GM12878 (cell line): ENCODE measurements at regions not wholly inside any gene's neighbourhood (a gene's known extent, or its start where the extent isn't known, plus 50 kb on each side); places are given as distances from the start of the nearest gene placed in this dataset.

Experiments
- ATAC-seq: fragments of 200-7000 bp; cut with Tn5 transposase; 3 replicates; pipeline ENCODE4 v1.9.1; 2020; ENCODE audit warnings: mild to moderate bottlenecking, moderate library complexity
- BruUV-seq: library from RNA; stranded (reverse); fragments of 400-500 nt; replicated peaks from 2 replicates; lab custom pipeline; 2021; lab: Mats Ljungman, UMichigan
- CTCF ChIA-PET: fragments of 300-600 bp; sonication (Branson Sonifier 250); formaldehyde crosslinking; extraction: SDS; loops from one replicate; lab custom pipeline; 2021; ENCODE audit warnings: inconsistent platforms; lab: Yijun Ruan, JAX
- POLR2A ChIA-PET: fragments of 350-600 bp; formaldehyde crosslinking; extraction: SDS; loops from one replicate; lab custom pipeline; 2021; ENCODE audit warnings: inconsistent platforms; lab: Charles Lee
- RAD21 ChIA-PET: fragments of 300-600 bp; sonication (Branson Sonifier 250); formaldehyde crosslinking; loops from one replicate; lab custom pipeline; 2023; ENCODE audit warnings: antibody characterized with exemption; ENCODE audit not compliant: unreplicated experiment; lab: Charles Lee
- SMC1A ChIA-PET: fragments of 300-600 bp; sonication (Branson Sonifier 250); formaldehyde crosslinking; loops from one replicate; lab custom pipeline; 2023; ENCODE audit not compliant: unreplicated experiment, uncharacterized antibody; lab: Charles Lee
- DNase-seq: peaks from one replicate; pipeline ENCODE4 v3.0.0-alpha.2; 2011; ENCODE audit warnings: low read depth, low spot score
- FAIRE-seq: peaks from 3 replicates; lab custom pipeline; 2011; peaks lifted over from hg19 to GRCh38; lab: Jason Lieb, UNC
- H2AFZ ChIP-seq: 2 replicates; pipeline ENCODE4 v1.6.0; 2011; ENCODE audit warnings: low read depth, low read length, control low read depth; ENCODE audit not compliant: control insufficient read depth
- H3K27ac ChIP-seq: 2 replicates; pipeline ENCODE4 v1.5.1; 2011; ENCODE audit warnings: control low read depth; ENCODE audit not compliant: control insufficient read depth, insufficient read depth
- H3K27me3 ChIP-seq, 2 experiments: replicated peaks in 1 of 2; 2 replicates each; pipeline versions ENCODE4 v1.6.0 to v1.6.1; 2011; ENCODE audit warnings: low read length in 1 of 2; ENCODE audit not compliant: control insufficient read depth in 2 of 2, insufficient read depth in 2 of 2
- H3K36me3 ChIP-seq, 2 experiments: 2 replicates each; pipeline ENCODE4 v1.5.1; 2011; ENCODE audit warnings: low read length in 1 of 2; ENCODE audit not compliant: control insufficient read depth in 2 of 2, insufficient read depth in 2 of 2
- H3K4me1 ChIP-seq: 2 replicates; pipeline ENCODE4 v1.6.1; 2011; ENCODE audit warnings: mild to moderate bottlenecking, low read length, moderate library complexity, mixed read lengths; ENCODE audit not compliant: control insufficient read depth, insufficient read depth
- H3K4me2 ChIP-seq: 2 replicates; pipeline ENCODE4 v1.6.0; 2011; ENCODE audit warnings: control low read depth; ENCODE audit not compliant: control insufficient read depth, insufficient read depth
- H3K4me3 ChIP-seq: fragments of 200-600 bp; sonication (generic); 2 replicates; pipeline ENCODE4 v1.5.1; 2016
- H3K79me2 ChIP-seq: 2 replicates; pipeline ENCODE4 v1.6.0; 2011; ENCODE audit warnings: low read length; ENCODE audit not compliant: control insufficient read depth, insufficient read depth
- H3K9ac ChIP-seq: 2 replicates; pipeline ENCODE4 v1.8.0; 2011; ENCODE audit warnings: low read length, control low read depth, mixed read lengths; ENCODE audit not compliant: control insufficient read depth, insufficient read depth
- H3K9me3 ChIP-seq: replicated peaks from 3 replicates; pipeline ENCODE4 v1.5.1; 2011; ENCODE audit warnings: mild to moderate bottlenecking, low read length; ENCODE audit not compliant: control insufficient read depth, insufficient read depth
- H4K20me1 ChIP-seq: 2 replicates; pipeline ENCODE4 v1.6.0; 2011; ENCODE audit not compliant: control insufficient read depth, insufficient read depth
- BCL3 ChIP-seq: IDR thresholded peaks from 2 replicates; pipeline ENCODE4 v1.6.1; 2011; ENCODE audit warnings: borderline replicate concordance, low read depth, mild to moderate bottlenecking, moderate library complexity, low read length; ENCODE audit not compliant: insufficient read depth, poor library complexity, severe bottlenecking
- BHLHE40 ChIP-seq, 2 experiments: fragments of 450-650 bp in 1 of 2; IDR thresholded peaks; 2 replicates each; pipeline ENCODE4 v1.6.1; 2011 to 2017; ENCODE audit warnings: low read depth in 2 of 2, borderline replicate concordance in 1 of 2, improper control_type of control experiment in 1 of 2, low read length in 1 of 2, mild to moderate bottlenecking in 1 of 2
- CBX3 ChIP-seq: fragments of 200-600 bp; sonication (generic); IDR thresholded peaks from 2 replicates; pipeline ENCODE4 v1.6.1; 2016; ENCODE audit warnings: low read depth, borderline replicate concordance
- CBX5 ChIP-seq: sonication (generic); IDR thresholded peaks from 2 replicates; pipeline ENCODE4 v1.6.1; 2016; ENCODE audit warnings: low read depth, moderate library complexity, mild to moderate bottlenecking, inconsistent platforms
- CHD2 ChIP-seq: IDR thresholded peaks from 2 replicates; pipeline ENCODE4 v1.6.1; 2011; ENCODE audit warnings: low read depth, low read length, improper control_type of control experiment, borderline replicate concordance
- EED ChIP-seq: sonication (generic); IDR thresholded peaks from 2 replicates; pipeline ENCODE4 v1.6.1; 2016; ENCODE audit warnings: antibody characterized with exemption, low read depth
- FOXK2 ChIP-seq: fragments of 450-650 bp; IDR thresholded peaks from 2 replicates; pipeline ENCODE4 v1.6.1; 2017; ENCODE audit warnings: mild to moderate bottlenecking, moderate library complexity
- IKZF2 ChIP-seq, 2 experiments: fragments of 450-650 bp; IDR thresholded peaks; 2 replicates each; pipeline ENCODE4 v1.6.1; 2017; ENCODE audit warnings: mild to moderate bottlenecking in 2 of 2, moderate library complexity in 2 of 2
- IRF4 ChIP-seq: IDR thresholded peaks from 2 replicates; pipeline ENCODE4 v1.6.1; 2011; ENCODE audit warnings: low read depth, low read length
- IRF5 ChIP-seq: fragments of 450-650 bp; IDR thresholded peaks from 2 replicates; pipeline ENCODE4 v1.6.1; 2017; ENCODE audit warnings: borderline replicate concordance
- LARP7 ChIP-seq: fragments of 450-650 bp; IDR thresholded peaks from 2 replicates; pipeline ENCODE4 v1.6.1; 2017; ENCODE audit warnings: mild to moderate bottlenecking
- POLR2A ChIP-seq: IDR thresholded peaks from 2 replicates; pipeline ENCODE4 v1.6.1; 2011; ENCODE audit warnings: low read depth, mild to moderate bottlenecking, low read length
- SMAD1 ChIP-seq: fragments of 450-650 bp; IDR thresholded peaks from 2 replicates; pipeline ENCODE4 v1.6.1; 2018; ENCODE audit warnings: mild to moderate bottlenecking, low read depth; ENCODE audit not compliant: partially characterized antibody
- SREBF1 ChIP-seq: IDR thresholded peaks from 2 replicates; pipeline ENCODE4 v1.6.1; 2012; ENCODE audit warnings: mild to moderate bottlenecking, low read length
- SUPT20H ChIP-seq: IDR thresholded peaks from 2 replicates; pipeline ENCODE4 v1.6.1; 2011; ENCODE audit warnings: low read depth, mild to moderate bottlenecking, low read length, moderate library complexity, borderline replicate concordance; ENCODE audit not compliant: control insufficient read depth
- ZBED1 ChIP-seq: IDR thresholded peaks from 2 replicates; pipeline ENCODE4 v1.6.1; 2016; ENCODE audit warnings: borderline replicate concordance
- ZSCAN29 ChIP-seq: fragments of 450-650 bp; IDR thresholded peaks from 2 replicates; pipeline ENCODE4 v1.6.1; 2017; ENCODE audit warnings: mild to moderate bottlenecking, moderate library complexity
- WGBS: methylation state at CpG from one replicate; pipeline ENCODE4 v1.1.6; 2016; ENCODE audit warnings: low lambda C conversion rate; ENCODE audit not compliant: insufficient replicate concordance, insufficient coverage; ENCODE audit errors: missing lambda C conversion rate; 5-methylcytosine and 5-hydroxymethylcytosine counted together
- in situ Hi-C: fragments of 300-500 bp; cut with MboI; formaldehyde crosslinking; loops from 9 replicates; pipeline ENCODE4 v1.14.3; 2018; ENCODE audit warnings: mixed read lengths
- intact Hi-C: fragments of 100-400 bp; cut with micrococcal nuclease; formaldehyde crosslinking; loops from one replicate; pipeline ENCODE4 v1.14.2; 2022; ENCODE audit not compliant: unreplicated experiment

GRCh38 chrY:7938982-7939718, 1027.6 kb upstream of the AMELY start:
- H3K27me3 ChIP-seq: no peaks in the 10 kb centered on the region
- no peak overlapping the region for H3K27ac ChIP-seq
- WGBS: no CpG with 5 or more reads among the region's 2 CpGs
- intact Hi-C loops (no loop called here), in situ Hi-C loops (no loop called here)
- ChIA-PET POLR2A (no interaction called here), RAD21 (no interaction called here), CTCF (no interaction called here), SMC1A (no interaction called here)
- no peaks in the 10 kb centered on the region for H3K79me2 ChIP-seq
- H3K4me1 ChIP-seq: no peaks in the 10 kb centered on the region
- no peak for TF ChIP-seq IKZF2 (IDR thresholded peaks at IDR 0.05)
- no peak for TF ChIP-seq SUPT20H
- TF ChIP-seq SMAD1: no peak
- no peak for TF ChIP-seq ZBED1
- no peak for TF ChIP-seq POLR2A
- H4K20me1 ChIP-seq: no peaks in the 10 kb centered on the region
- DNase-seq (no peak), ATAC-seq (no peak), FAIRE-seq (no peak)
- no TSS peak for BruUV-seq
- H3K4me2 ChIP-seq: no peak overlapping the region
- no peak overlapping the region for H2AFZ ChIP-seq
- H3K4me3 ChIP-seq: no peak overlapping the region
- no peaks in the 10 kb centered on the region for H3K36me3 ChIP-seq
- H3K9me3 ChIP-seq: no peaks in the 10 kb centered on the region
- no peak overlapping the region for H3K9ac ChIP-seq

GRCh38 chrY:7936831-7937230, 1025.3 kb upstream of the AMELY start:
- Histone ChIP-seq H3K36me3 (no peaks in the 10 kb centered on the region), H3K79me2 (no peaks in the 10 kb centered on the region), H3K9me3 (no peaks in the 10 kb centered on the region), H3K27me3 (no peaks in the 10 kb centered on the region), H3K4me1 (no peaks in the 10 kb centered on the region), H3K4me3 (no peak overlapping the region), H4K20me1 (no peaks in the 10 kb centered on the region), H2AFZ (no peak overlapping the region), H3K27ac (no peak overlapping the region), H3K9ac (no peak overlapping the region), H3K4me2 (no peak overlapping the region)
- FAIRE-seq (no peak), ATAC-seq (no peak), DNase-seq (no peak)
- in situ Hi-C loops: no loop called here
- WGBS: no CpG with 5 or more reads among the region's 4 CpGs
- ChIA-PET SMC1A (no interaction called here), RAD21 (no interaction called here), POLR2A (no interaction called here), CTCF (no interaction called here)
- no peak for TF ChIP-seq BCL3
- no peak for TF ChIP-seq POLR2A
- TF ChIP-seq IRF5: no peak
- no peak for TF ChIP-seq ZSCAN29
- TF ChIP-seq SREBF1: no peak
- TF ChIP-seq BHLHE40 (IDR thresholded peaks at IDR 0.05; ENCODE audit: borderline replicate concordance in 1 of 2, low read depth in 2 of 2, low read length in 1 of 2): no peak
- no peak for TF ChIP-seq LARP7
- no peak for TF ChIP-seq IRF4
- TF ChIP-seq FOXK2: no peak
- no peak for TF ChIP-seq CHD2
- no peak for TF ChIP-seq CBX3
- no peak for TF ChIP-seq CBX5
- no peak for TF ChIP-seq EED
- intact Hi-C loops: no loop called here
- BruUV-seq: no TSS peak
